HepG2 (cell line): ENCODE measurements at regions not wholly inside any gene's neighbourhood (a gene's known extent, or its start where the extent isn't known, plus 50 kb on each side); places are given as distances from the start of the nearest gene placed in this dataset.

Source experiments
- ATAC-seq: fragments of 200-7000 bp; cut with Tn5 transposase; 3 replicates; pipeline ENCODE4 v1.9.1; 2020; ENCODE audit warnings: mild to moderate bottlenecking, moderate library complexity
- BruUV-seq: library from RNA; stranded (reverse); fragments of 400-500 nt; replicated peaks from 2 replicates; lab custom pipeline; 2021; lab: Mats Ljungman, UMichigan
- CTCF ChIA-PET: fragments of 300-600 bp; formaldehyde crosslinking; extraction: SDS; loops from one replicate; lab custom pipeline; 2021; ENCODE audit warnings: low total read pairs, inconsistent platforms, low intra/inter-chr PET ratio; lab: Yijun Ruan, JAX
- POLR2A ChIA-PET: fragments of 350-600 bp; sonication (Branson Sonifier 250); formaldehyde crosslinking; loops from one replicate; lab custom pipeline; 2020; ENCODE audit warnings: antibody characterized with exemption, inconsistent platforms; lab: Yijun Ruan, JAX
- DNase-seq: peaks from one replicate; pipeline ENCODE4 v3.0.0-alpha.2; 2015; ENCODE audit warnings: low spot score
- FAIRE-seq: peaks from 3 replicates; lab custom pipeline; 2011; peaks lifted over from hg19 to GRCh38; lab: Jason Lieb, UNC
- H2AFZ ChIP-seq: one replicate; pipeline ENCODE4 v1.6.1; 2011; ENCODE audit warnings: low read length, inconsistent platforms
- H3K27ac ChIP-seq: fragments of 300-600 bp; 3 replicates; pipeline ENCODE4 v1.8.0; 2011; ENCODE audit warnings: mixed run types, mild to moderate bottlenecking, mixed read lengths, low read length, inconsistent platforms; ENCODE audit not compliant: insufficient read depth; ENCODE audit errors: extremely low read length
- H3K27me3 ChIP-seq, 2 experiments: fragments of 200-600 bp in 1 of 2; 2 replicates in 1 of 2; 3 replicates in 1 of 2; pipeline versions ENCODE4 v1.6.0 to v1.8.0; 2011; ENCODE audit warnings: low read length in 2 of 2, mild to moderate bottlenecking in 2 of 2, moderate library complexity in 2 of 2, inconsistent platforms in 1 of 2; ENCODE audit not compliant: insufficient read depth in 2 of 2, control insufficient read depth in 1 of 2
- H3K36me3 ChIP-seq, 2 experiments: fragments of 200-600 bp in 1 of 2; replicated peaks in 1 of 2; 2 replicates in 1 of 2; 3 replicates in 1 of 2; pipeline versions ENCODE4 v1.5.1 to v1.8.0; 2011; ENCODE audit warnings: low read length in 2 of 2, inconsistent platforms in 1 of 2; ENCODE audit not compliant: insufficient read depth in 2 of 2, control insufficient read depth in 1 of 2
- H3K4me1 ChIP-seq: 2 replicates; pipeline ENCODE4 v1.5.1; 2012; ENCODE audit warnings: low read length, inconsistent platforms; ENCODE audit not compliant: insufficient read depth
- H3K4me2 ChIP-seq: 2 replicates; pipeline ENCODE4 v1.6.0; 2011; ENCODE audit warnings: low read depth, low read length, inconsistent platforms
- H3K4me3 ChIP-seq, 3 experiments: fragments of 200-600 bp in 1 of 3; sonication (generic), shearing (Covaris generic) in 1 of 3; replicated peaks in 1 of 3; 2 replicates each; pipeline ENCODE4 v1.5.1; 2011 to 2016; ENCODE audit warnings: low read length in 3 of 3, inconsistent platforms in 2 of 3, low read depth in 2 of 3, mild to moderate bottlenecking in 2 of 3, control low read depth in 1 of 3, mixed read lengths in 1 of 3; ENCODE audit not compliant: insufficient read depth in 1 of 3
- H3K79me2 ChIP-seq: one replicate; pipeline ENCODE4 v1.6.1; 2011; ENCODE audit warnings: low read length, inconsistent platforms; ENCODE audit not compliant: insufficient read depth
- H3K9ac ChIP-seq: 2 replicates; pipeline ENCODE4 v1.6.0; 2011; ENCODE audit warnings: mild to moderate bottlenecking, low read depth, low read length, inconsistent platforms; ENCODE audit not compliant: insufficient read depth
- H3K9me3 ChIP-seq: 2 replicates; pipeline ENCODE4 v1.5.1; 2012; ENCODE audit warnings: mild to moderate bottlenecking, low read length
- H4K20me1 ChIP-seq: 2 replicates; pipeline ENCODE4 v1.6.0; 2011; ENCODE audit warnings: inconsistent platforms, mild to moderate bottlenecking, low read length, moderate library complexity; ENCODE audit not compliant: insufficient read depth
- AHR ChIP-seq: IDR thresholded peaks from 2 replicates; pipeline ENCODE4 v1.6.1; 2018; ENCODE audit warnings: missing genetic modification reagents, missing compliant biosample characterization
- HOXA9 ChIP-seq: sonication (generic); formaldehyde crosslinking; IDR thresholded peaks from 2 replicates; pipeline ENCODE4 v1.8.1; 2022; ENCODE audit warnings: missing genetic modification reagents, mild to moderate bottlenecking, moderate library complexity, borderline replicate concordance
- IKZF4 ChIP-seq: sonication (generic); formaldehyde crosslinking; IDR thresholded peaks from 2 replicates; pipeline ENCODE4 v1.5.1; 2020; ENCODE audit warnings: borderline replicate concordance, mild to moderate bottlenecking, low read depth, missing genetic modification reagents; ENCODE audit errors: not compliant biosample characterization
- JUN ChIP-seq: sonication (generic); formaldehyde crosslinking; IDR thresholded peaks from 2 replicates; pipeline ENCODE4 v1.4.0; 2020; ENCODE audit warnings: mild to moderate bottlenecking, missing genetic modification reagents
- MIER3 ChIP-seq: IDR thresholded peaks from 2 replicates; pipeline ENCODE4 v1.6.1; 2016; ENCODE audit warnings: missing compliant biosample characterization, borderline replicate concordance
- MXD1 ChIP-seq: sonication (generic); formaldehyde crosslinking; IDR thresholded peaks from 2 replicates; pipeline ENCODE4 v1.4.0; 2020; ENCODE audit warnings: mild to moderate bottlenecking, missing genetic modification reagents
- RNF219 ChIP-seq: sonication (generic); formaldehyde crosslinking; IDR thresholded peaks from 2 replicates; pipeline ENCODE4 v1.5.0; 2020; ENCODE audit warnings: mild to moderate bottlenecking, missing genetic modification reagents
- SRSF4 ChIP-seq: fragments of 200-400 bp; formaldehyde crosslinking; IDR thresholded peaks from one replicate; pipeline ENCODE4 v1.6.1; 2018; ENCODE audit warnings: mild to moderate bottlenecking, low read depth, low read length, moderate library complexity; ENCODE audit not compliant: poor library complexity, severe bottlenecking
- THRA ChIP-seq: sonication (generic); formaldehyde crosslinking; IDR thresholded peaks from 2 replicates; pipeline ENCODE4 v1.4.0; 2020; ENCODE audit warnings: missing genetic modification reagents, borderline replicate concordance
- ZC3H13 ChIP-seq: sonication (generic); formaldehyde crosslinking; IDR thresholded peaks from 2 replicates; pipeline ENCODE4 v1.8.1; 2023; ENCODE audit warnings: mild to moderate bottlenecking, missing genetic modification reagents, moderate library complexity
- ZNF513 ChIP-seq: sonication (generic); formaldehyde crosslinking; conservative IDR thresholded peaks from 2 replicates; pipeline ENCODE4 v1.5.0; 2020; ENCODE audit warnings: missing genetic modification reagents
- ZNF564 ChIP-seq: sonication (generic); formaldehyde crosslinking; IDR thresholded peaks from 2 replicates; pipeline ENCODE4 v1.8.1; 2023; ENCODE audit warnings: mild to moderate bottlenecking, missing genetic modification reagents
- ZNF749 ChIP-seq: sonication (generic); formaldehyde crosslinking; IDR thresholded peaks from 2 replicates; pipeline ENCODE4 v1.8.0; 2022; ENCODE audit warnings: mild to moderate bottlenecking, missing genetic modification reagents, moderate library complexity, borderline replicate concordance
- WGBS: methylation state at CpG from one replicate; pipeline ENCODE4 v1.1.6; 2017; ENCODE audit warnings: low lambda C conversion rate; 5-methylcytosine and 5-hydroxymethylcytosine counted together
- in situ Hi-C: cut with HindIII; loops from 2 replicates; pipeline ENCODE4 v1.10.0; 2017; ENCODE audit warnings: low pct_unique_long_range_greater_than_20kb; ENCODE audit not compliant: extremely low pct_ligation_motif_present
- intact Hi-C: fragments of 100-400 bp; cut with micrococcal nuclease; formaldehyde crosslinking; loops from one replicate; pipeline ENCODE4 v1.10.0; 2022; ENCODE audit not compliant: unreplicated experiment

- no peaks in the 10 kb centered on the region for H3K36me3 ChIP-seq
- DNase-seq, result no peak
- no peak overlapping the region for H2AFZ ChIP-seq
- no peaks in the 10 kb centered on the region for H3K9me3 ChIP-seq
- ATAC-seq, result no peak
- no peaks in the 10 kb centered on the region for H4K20me1 ChIP-seq
- H3K4me2 ChIP-seq, result no peak overlapping the region
- H3K79me2 ChIP-seq, result no peaks in the 10 kb centered on the region
- POLR2A ChIA-PET, result no interaction called here
- no peaks in the 10 kb centered on the region for H3K27me3 ChIP-seq
- in situ Hi-C loops, result no loop called here
- intact Hi-C loops, result no loop called here
- peak overlapping the region; percentile 3 for H3K27ac ChIP-seq
- no peak overlapping the region for H3K9ac ChIP-seq
- no TSS peak for BruUV-seq
- H3K4me3 ChIP-seq, result no peak overlapping the region
- 100% methylated on average over 1 of the region's 1 CpG for WGBS
- TF ChIP-seq JUN (no peak), IKZF4 (CRISPR knock-in tag) (no peak), AHR (CRISPR knock-in tag) (no peak), RNF219 (no peak), SRSF4 (no peak), ZC3H13 (CRISPR knock-in tag) (no peak), ZNF564 (CRISPR knock-in tag) (no peak), ZNF513 (CRISPR knock-in tag) (no peak), THRA (CRISPR knock-in tag) (no peak), MIER3 (CRISPR knock-in tag) (no peak), ZNF749 (CRISPR knock-in tag) (no peak), MXD1 (CRISPR knock-in tag) (no peak), HOXA9 (CRISPR knock-in tag) (no peak)
- no peak for FAIRE-seq
- peaks cover 48% of the 10 kb centered on the region for H3K4me1 ChIP-seq
- CTCF ChIA-PET, result no interaction called here
These were observed 73.5 kb downstream of the BTG1 start for GRCh38 chr12:92072112-92072511.
